Femur (tissue), 1 donor: ENCODE measurements at regions not wholly inside any gene's neighbourhood (a gene's known extent, or its start where the extent isn't known, plus 50 kb on each side); places are given as distances from the start of the nearest gene placed in this dataset.
"Not testable (repeated sequence)": the region's sequence is repeated elsewhere in the genome, so short reads cannot be mapped to it uniquely, and the experiment has no call there.

Source experiments
- DNase-seq: peaks from one replicate; pipeline ENCODE4 v3.0.0-alpha.2; 2017

GRCh38 chr6:9361749-9362148 lies 926.4 kb upstream of the SLC35B3 start:
- DNase-seq, result no peak

DNA sequence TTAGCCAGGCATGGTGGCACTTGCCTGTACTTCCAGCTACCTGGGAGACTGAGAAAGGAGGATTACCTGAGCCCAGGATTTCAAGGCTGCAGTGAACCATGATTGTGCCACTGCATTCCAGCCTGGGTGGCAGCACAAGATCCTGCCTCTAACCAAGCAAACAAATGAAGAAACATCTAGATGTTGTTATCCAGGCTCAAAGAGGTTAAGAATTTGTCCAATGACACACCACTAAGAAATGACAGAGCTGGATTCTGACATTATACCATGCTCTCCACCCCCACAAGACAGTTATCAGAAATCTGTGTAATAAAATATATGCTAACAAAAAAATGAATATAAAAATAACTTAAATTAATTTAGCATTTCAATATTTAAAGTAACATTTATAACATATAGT lies 925.5 kb upstream of the SLC35B3 start:
- no peak for DNase-seq

DNA sequence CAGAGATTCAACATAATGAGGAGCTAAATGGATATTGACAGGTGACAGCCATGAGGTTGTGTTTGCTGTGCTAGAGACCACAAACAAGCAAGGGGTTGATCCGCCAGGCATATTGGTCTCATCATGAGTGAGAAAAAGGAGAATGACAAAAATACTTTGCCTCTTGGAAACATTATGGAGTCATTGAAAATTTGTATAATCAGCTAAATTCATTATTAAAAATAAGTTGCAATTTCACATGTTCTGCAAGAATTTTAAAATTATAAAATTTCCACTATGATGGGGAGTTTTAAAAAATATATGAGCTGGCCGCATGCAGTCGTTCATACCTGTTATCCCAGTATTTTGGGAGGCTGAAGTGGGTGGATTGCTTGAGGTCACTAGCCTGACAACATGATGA lies 912.3 kb upstream of the SLC35B3 start:
- DNase-seq, result no peak

DNA sequence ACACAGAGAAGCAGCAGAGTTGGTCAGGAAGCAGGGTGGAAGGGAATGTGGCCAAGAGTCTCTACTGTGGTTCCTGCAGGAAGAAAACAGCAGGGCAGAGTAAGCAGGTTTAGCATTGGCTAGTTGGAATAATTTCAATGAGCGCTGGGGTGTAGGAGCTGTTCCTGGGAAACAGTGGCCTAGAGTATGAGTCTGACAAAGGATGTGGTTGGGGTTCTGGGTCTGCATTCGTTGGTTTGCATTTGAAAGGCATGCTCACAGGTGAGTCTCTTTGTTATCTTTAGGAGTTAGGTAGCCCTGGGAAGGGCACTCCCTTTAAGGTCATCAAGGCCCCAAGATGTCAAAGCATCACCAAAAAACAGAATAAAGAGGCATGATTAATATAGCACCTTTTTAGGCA lies 911.6 kb upstream of the SLC35B3 start:
- no peak for DNase-seq

DNA sequence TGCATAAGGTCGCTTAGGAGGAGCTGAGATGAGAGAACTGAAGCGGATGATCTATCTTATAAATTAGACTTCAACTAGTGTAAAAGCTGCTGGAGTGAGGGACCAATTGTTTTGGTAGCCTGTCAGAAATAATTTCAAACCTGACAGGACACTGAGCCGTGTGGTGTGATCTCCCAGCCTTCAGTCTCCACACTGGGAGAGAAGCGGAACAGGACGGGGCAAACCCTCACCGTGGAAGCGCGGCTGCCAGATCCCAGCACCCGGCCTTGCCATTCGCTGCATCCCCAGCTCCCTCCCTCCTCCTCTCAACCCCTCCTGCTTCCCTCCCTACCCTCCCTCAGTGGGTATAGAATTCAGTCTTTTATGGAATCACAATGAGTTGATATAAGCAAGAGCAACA lies 900.1 kb upstream of the SLC35B3 start:
- no peak for DNase-seq

GRCh38 chr6:9334979-9335378 lies 899.6 kb upstream of the SLC35B3 start:
- DNase-seq, result no peak

DNA sequence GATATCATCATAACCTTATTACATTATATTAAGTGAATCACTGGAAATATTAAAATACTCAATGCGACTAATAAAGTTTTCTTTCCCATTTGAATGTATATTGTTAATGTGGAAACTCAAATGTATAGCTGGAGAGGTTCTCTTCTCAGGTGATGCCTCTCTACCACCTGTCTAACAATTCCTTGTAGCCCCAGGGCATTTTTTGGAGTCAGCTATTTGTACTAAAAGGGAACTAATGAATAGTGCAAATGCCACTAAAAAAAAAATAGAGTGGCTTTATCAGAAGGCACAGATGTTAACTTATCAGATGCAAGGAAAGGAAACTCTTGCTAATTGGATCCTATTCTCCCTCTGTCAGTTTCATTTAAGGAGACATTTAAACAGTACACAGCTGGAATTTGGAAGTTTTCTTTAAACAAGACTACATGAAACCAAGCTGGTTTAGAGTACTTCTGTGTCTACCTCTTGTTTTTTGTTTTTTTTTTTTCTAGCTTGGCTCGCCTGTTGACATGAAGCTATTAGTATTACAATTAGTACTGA lies 897.0 kb upstream of the SLC35B3 start:
- no peak for DNase-seq

DNA sequence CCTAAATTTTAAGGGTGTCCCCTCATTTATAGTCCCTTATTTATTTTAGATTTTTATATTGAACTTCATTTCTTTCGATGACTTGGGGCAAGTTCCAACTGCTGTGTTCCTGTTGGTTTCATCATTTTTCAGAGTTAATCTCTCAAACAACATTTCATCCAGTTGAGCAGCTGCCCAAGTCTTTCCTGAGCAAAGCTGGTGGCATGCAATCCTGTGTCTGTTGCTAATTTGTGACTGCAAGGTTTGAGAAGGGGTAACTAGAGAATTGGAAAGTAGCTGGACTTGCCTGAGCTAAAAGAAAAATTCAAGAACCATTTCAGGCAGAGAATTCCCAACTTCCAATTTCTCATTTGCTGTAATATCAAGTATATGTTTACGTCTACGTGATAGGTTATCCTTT lies 881.5 kb upstream of the SLC35B3 start:
- no peak for DNase-seq

DNA sequence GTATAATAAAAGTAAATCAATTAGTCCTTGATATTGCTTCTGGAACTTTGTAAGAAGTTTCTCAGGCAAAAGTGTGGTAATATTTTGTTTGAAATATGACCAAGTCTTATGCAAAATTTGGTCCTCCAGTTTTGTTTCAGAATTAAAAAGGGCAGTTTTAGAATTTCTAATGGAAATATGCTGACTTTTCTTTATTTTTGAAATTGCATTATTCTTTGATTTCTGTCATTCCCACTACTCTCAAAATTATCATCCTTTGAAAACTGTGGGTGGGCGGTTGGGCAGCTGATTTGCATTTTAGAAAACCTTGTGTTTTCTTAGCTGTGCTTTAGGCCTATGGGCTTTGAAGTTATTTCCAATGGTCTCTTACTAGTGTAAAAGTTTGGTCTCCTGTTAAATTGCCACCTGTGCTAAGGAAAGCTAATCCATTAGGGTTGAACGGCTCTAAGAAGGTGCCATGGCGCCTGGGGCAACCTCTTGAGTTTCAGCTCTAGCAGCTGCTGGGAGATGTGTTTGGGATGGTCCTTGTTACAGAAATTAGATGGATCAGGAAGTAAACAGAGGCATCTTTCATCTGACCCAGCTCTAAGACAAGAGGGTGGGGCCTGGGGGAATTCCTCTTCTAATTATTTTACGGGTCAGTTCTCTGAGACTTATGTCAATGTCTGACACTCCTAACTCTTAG lies 880.8 kb upstream of the SLC35B3 start:
- no peak for DNase-seq

GRCh38 chr6:9308284-9308683 lies 872.9 kb upstream of the SLC35B3 start:
- DNase-seq, result no peak

DNA sequence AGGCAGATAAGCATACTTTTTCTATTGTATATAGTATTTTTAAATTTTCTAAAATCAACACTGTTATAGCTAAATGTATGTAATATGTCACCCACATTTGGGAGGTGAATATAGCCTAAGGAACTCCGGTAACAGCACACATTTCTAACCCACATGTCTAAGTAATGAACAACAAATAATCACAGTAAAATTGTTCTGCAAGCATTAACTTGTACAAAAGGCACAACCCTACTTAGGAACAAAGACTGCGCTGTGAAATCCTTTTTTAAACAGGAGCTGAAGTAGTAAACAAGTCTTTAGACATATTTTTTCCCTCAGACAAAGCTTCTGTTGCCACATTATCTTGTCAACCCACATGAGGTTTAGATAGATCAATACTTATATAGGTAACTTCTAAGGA lies 872.4 kb upstream of the SLC35B3 start:
- no peak for DNase-seq

GRCh38 chr6:9307187-9307586 lies 871.8 kb upstream of the SLC35B3 start:
- no peak for DNase-seq

GRCh38 chr6:9295644-9296043 lies 860.3 kb upstream of the SLC35B3 start:
- no peak for DNase-seq

DNA sequence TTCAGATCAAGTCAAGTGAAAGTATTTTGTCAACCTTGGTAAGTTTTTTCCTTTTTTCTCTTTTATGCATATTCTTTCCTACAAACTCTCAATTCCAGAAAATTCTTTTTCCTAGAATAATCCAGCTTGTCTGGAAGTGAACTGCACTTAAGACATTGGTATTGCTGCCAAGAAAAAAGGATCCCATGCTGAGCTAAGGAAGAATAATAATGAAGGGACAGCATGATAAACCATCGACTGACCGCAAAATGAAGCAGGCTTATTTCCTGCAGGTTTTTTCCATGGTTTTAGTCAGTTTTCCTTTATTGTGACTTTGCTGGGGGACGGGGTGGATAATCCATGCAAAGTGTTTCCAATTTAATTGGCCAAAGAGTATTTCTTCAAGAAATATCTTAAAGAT lies 857.6 kb upstream of the SLC35B3 start:
- DNase-seq, result no peak

DNA sequence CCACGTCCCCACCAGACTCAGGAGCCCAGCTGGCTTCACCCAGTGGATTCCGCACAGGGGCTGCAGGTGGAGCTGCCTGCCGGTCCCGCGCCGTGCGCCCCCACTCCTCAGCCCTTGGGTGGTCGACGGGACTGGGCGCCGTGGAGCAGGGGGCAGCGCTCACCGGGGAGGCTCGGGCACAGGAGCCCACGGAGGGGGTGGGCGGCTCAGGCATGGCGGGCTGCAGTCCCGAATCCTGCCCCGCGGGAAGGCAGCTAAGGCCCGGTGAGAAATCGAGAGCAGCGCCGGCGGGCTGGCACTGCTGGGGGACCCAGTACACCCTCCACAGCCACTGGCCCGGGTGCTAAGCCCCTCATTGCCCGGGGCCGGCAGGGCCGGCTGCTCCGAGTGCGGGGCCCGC lies 855.0 kb upstream of the SLC35B3 start:
- DNase-seq, result not testable (repeated sequence)

DNA sequence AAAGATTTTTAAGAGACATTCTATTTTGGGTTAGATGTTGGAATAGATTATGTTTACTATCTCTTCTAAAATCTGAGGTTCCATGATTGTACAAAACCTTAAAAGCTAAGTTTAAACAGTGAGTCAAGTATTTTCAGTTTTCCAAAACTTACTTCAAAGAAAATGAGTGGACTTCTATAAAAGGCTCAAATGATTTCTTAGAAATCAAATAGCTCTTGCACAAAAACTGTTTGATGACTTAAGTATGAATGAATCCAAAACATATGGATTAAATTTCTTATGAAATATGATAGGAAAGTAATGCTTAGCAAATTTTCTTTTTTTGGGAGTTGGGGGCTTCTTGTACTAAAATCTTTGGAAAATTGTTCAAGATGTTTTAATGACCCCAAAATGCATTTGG lies 837.3 kb upstream of the SLC35B3 start:
- DNase-seq, result no peak

- no peak for DNase-seq
Observed at GRCh38 chr6:9266741-9267140, 831.4 kb upstream of the SLC35B3 start.

DNA sequence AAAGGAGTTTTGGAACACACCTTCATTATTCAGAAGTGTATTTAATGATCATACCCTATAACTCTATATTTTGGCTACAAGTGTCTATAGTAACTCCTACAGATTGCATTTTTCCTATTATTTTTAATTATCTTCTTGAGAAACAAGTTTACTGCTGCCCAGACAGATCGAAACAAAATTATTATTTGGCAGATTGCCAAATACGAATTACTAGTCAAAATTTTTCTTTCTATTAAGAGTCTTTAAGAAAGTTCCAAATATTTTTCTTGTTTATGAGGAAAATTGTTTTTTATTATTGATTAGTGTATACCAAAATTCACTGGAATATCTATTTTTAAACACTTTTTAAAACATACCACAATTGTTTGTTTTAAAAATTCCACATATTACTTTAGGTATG lies 821.9 kb upstream of the SLC35B3 start:
- no peak for DNase-seq

DNA sequence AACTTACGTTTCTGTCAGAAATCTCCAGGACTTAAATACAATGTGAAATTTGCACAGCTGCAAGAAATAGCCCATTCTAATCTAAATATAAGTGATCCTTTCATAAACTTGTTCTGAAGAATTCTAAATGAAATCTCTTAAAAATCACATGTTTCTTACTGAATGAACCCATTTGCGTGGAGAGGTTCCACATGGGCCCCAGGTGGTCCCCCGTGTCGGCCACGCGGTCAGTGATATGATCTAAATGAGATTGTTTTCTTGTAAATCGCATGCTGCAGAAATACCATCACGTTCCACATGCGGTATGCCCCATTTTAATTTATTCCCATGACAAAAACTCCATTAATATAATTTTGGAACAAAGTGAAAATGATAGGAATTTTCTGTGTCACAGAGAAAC lies 818.9 kb upstream of the SLC35B3 start:
- no peak for DNase-seq

DNA sequence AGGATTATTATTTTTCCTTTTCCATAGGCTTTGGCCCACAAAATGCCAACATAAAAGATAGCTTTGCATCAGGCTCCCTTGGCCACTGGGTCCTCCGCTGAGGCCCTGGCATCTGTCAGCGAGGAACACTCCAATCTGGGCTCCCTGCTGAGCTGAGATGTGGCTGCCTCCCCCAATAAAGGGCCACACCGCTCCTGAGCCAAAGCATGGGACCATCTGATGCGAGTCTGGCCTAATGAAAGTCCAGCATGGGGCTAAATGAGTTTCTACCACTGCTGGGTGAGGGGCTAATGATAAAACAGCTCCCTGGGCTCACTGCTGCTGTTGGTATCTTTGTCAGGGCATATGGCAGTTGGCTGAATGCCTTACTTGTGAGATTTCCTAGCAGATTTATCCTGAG lies 817.5 kb upstream of the SLC35B3 start:
- DNase-seq, result no peak

- no peak for DNase-seq
Observed at GRCh38 chr6:9250852-9251251, 815.5 kb upstream of the SLC35B3 start.

- DNase-seq, result no peak
Observed at GRCh38 chr6:9248133-9248532, 812.8 kb upstream of the SLC35B3 start.

GRCh38 chr6:9240861-9241260 lies 805.5 kb upstream of the SLC35B3 start:
- no peak for DNase-seq

DNA sequence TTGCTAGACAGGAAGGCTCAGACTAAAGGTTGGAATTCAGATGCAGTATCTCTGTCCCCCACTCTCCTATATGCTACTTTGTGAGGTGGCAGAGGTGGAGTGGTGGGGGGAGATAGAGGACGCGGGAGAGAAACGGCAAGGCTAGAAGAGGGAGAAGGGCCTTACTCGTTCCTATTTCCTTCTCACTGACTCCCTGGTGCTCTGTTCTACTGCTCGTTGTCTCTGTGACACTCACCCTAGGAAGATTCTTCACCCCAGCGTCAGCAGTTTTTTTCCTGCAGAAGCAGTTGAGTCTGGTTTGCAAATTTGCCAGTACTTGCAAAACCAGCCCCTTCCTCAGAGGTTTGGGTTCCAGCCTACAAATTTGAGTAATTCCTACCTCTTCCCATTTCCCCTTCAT lies 801.1 kb upstream of the SLC35B3 start:
- DNase-seq, result no peak

DNA sequence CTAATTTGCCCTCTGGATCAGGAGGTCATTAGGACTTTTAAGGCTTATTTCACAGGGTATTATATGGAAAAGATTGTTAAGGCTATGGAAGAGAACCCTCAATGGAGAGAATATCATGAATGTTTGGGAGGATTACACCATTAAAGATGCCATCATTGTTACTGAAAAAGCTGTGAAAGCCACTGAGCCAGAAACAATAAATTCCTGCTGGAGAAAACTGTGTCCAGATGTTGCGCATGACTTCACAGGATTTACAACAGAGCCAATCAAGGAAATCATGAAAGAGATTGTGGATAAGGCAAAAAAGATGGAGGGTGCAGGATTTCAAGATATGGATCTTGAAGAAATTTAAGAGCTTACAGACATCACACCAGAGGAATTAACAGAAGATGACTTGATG lies 798.3 kb upstream of the SLC35B3 start:
- DNase-seq, result no peak
